ENCODE measurements at regions not wholly inside any gene's neighbourhood (a gene's known extent, or its start where the extent isn't known, plus 50 kb on each side); places are given as distances from the start of the nearest gene placed in this dataset.

- no peak for TF ChIP-seq CTCF (IDR thresholded peaks at IDR 0.05; ENCODE audit: insufficient read depth, low read length)
- H3K4me3 ChIP-seq (ENCODE audit: low read depth, low read length) = no peak overlapping the region
- no peak for DNase-seq (ENCODE audit: low read depth)
Observed at GRCh38 chr4:38582889-38583470, 81.0 kb upstream of the KLF3 start.

- no peak for DNase-seq (ENCODE audit: low read depth)
- no peak overlapping the region for H3K4me3 ChIP-seq (ENCODE audit: low read depth, low read length)
Observed at GRCh38 chr4:38585871-38586270, 78.1 kb upstream of the KLF3 start.

GRCh38 chr4:38587106-38587505 lies 76.9 kb upstream of the KLF3 start:
- TF ChIP-seq CTCF (IDR thresholded peaks at IDR 0.05; ENCODE audit: insufficient read depth, low read length) = no peak
- H3K4me3 ChIP-seq (ENCODE audit: low read depth, low read length) = no peak overlapping the region
- no peak for DNase-seq (ENCODE audit: low read depth)

More at GRCh38 chr4:38585871-38586270, 78.1 kb upstream of the KLF3 start:
- no peak for TF ChIP-seq CTCF (IDR thresholded peaks at IDR 0.05; ENCODE audit: insufficient read depth, low read length)

DNA sequence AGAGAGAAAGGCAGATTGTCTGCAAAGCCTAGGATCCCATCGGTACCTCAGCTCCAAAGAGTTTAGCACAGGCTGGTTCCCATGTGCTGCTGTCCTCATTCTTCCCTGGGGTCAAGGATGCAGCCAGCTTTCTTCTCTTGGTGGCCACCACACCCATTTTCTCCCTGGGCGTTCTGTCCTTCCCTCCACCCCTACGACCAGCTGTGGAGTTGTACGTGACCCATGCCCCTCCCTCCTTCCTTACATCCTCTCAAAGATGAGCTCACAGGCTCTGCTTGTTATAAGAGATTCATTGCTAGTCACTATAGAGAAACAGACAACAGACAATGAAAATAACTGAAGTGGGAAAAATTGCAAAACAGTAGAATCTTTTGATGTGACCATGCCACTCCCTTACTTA lies 74.0 kb upstream of the KLF3 start:
- no peak overlapping the region for H3K4me3 ChIP-seq (ENCODE audit: low read depth, low read length)
- TF ChIP-seq CTCF (IDR thresholded peaks at IDR 0.05; ENCODE audit: insufficient read depth, low read length) = no peak
- DNase-seq (ENCODE audit: low read depth) = no peak

- peak; percentile 54 for DNase-seq (ENCODE audit: low read depth)
- H3K4me3 ChIP-seq (ENCODE audit: low read depth, low read length) = no peak overlapping the region
- TF ChIP-seq CTCF (IDR thresholded peaks at IDR 0.05; ENCODE audit: insufficient read depth, low read length) = no peak
Observed at GRCh38 chr4:38591617-38592337, 72.2 kb upstream of the KLF3 start.

DNA sequence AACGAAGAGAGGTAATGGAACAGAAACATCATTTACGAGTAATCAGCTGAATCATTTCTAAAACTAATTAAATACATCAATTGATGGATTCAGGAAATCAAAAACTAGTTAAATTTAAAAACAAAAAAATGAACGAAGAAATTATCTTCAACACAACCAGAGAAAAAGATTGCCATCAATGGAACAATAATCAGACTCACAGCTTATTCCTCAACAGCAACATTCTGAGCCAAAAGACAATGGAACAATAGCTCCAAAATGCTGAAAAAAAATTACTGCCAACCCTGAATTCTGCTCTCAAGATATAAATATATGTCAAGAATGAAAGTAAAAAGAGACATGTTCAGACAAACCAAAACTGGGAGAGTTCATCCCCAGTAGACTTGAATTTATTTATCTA lies 65.5 kb upstream of the KLF3 start:
- H3K4me3 ChIP-seq (ENCODE audit: low read depth, low read length) = no peak overlapping the region
- no peak for TF ChIP-seq CTCF (IDR thresholded peaks at IDR 0.05; ENCODE audit: insufficient read depth, low read length)
- no peak for DNase-seq (ENCODE audit: low read depth)
